GM12878 (cell line): ENCODE measurements at regions not wholly inside any gene's neighbourhood (a gene's known extent, or its start where the extent isn't known, plus 50 kb on each side); places are given as distances from the start of the nearest gene placed in this dataset.

ENCODE experiments used
- ASH2L ChIP-seq: fragments of 300-600, 200-600 bp; sonication (generic); IDR thresholded peaks from 2 replicates; pipeline ENCODE4 v1.6.1; 2017; ENCODE audit warnings: low read depth, mild to moderate bottlenecking, borderline replicate concordance
- CTCF ChIP-seq, 3 experiments: IDR thresholded peaks in 2 of 3; conservative IDR thresholded peaks in 1 of 3; 2 replicates each; pipeline ENCODE4 v1.5.1; 2011; ENCODE audit warnings: low read depth in 3 of 3, low read length in 3 of 3, mild to moderate bottlenecking in 3 of 3, control low read depth in 2 of 3, moderate library complexity in 2 of 3, inconsistent platforms in 1 of 3, mixed read lengths in 1 of 3; ENCODE audit not compliant: control insufficient read depth in 2 of 3, insufficient read depth in 1 of 3; ENCODE audit errors: extremely low read depth in 1 of 3
- DPF2 ChIP-seq: fragments of 450-650 bp; IDR thresholded peaks from 2 replicates; pipeline ENCODE4 v1.6.1; 2017; ENCODE audit warnings: mild to moderate bottlenecking
- POLR2AphosphoS5 ChIP-seq: IDR thresholded peaks from 2 replicates; pipeline ENCODE4 v1.6.1; 2011; ENCODE audit warnings: mild to moderate bottlenecking, low read length, inconsistent platforms

GRCh38 chr2:79259296-79259695 lies 99.7 kb upstream of the REG3A start:
- no peak for TF ChIP-seq ASH2L
- TF ChIP-seq CTCF (IDR thresholded peaks at IDR 0.05 in 2 of 3, conservative IDR thresholded peaks at IDR 0.05 in 1 of 3; ENCODE audit: control insufficient read depth in 2 of 3, extremely low read depth in 1 of 3, insufficient read depth in 1 of 3, low read depth in 3 of 3, low read length in 3 of 3), result no peak
- no peak for TF ChIP-seq POLR2AphosphoS5
- TF ChIP-seq DPF2, result no peak
